Panc1 (cell line): ENCODE measurements at regions not wholly inside any gene's neighbourhood (a gene's known extent, or its start where the extent isn't known, plus 50 kb on each side); places are given as distances from the start of the nearest gene placed in this dataset.

Experiments used
- CTCF ChIP-seq: fragments of 450-650 bp; IDR thresholded peaks from 2 replicates; pipeline ENCODE4 v1.5.1; 2017; ENCODE audit warnings: mild to moderate bottlenecking
- POLR2AphosphoS5 ChIP-seq: IDR thresholded peaks from 2 replicates; pipeline ENCODE4 v1.6.1; 2012; ENCODE audit warnings: mild to moderate bottlenecking, low read depth, low read length, moderate library complexity

- TF ChIP-seq CTCF: no peak
- TF ChIP-seq POLR2AphosphoS5: no peak
These were observed 160.2 kb upstream of the TBCA start for GRCh38 chr5:77936365-77936693.
